DOHH2 (cell line): ENCODE measurements at regions not wholly inside any gene's neighbourhood (a gene's known extent, or its start where the extent isn't known, plus 50 kb on each side); places are given as distances from the start of the nearest gene placed in this dataset.

Experiments
- H3F3A ChIP-seq: fragments of 200-600 bp; sonication (generic), shearing (Covaris generic); 2 replicates; pipeline ENCODE4 v1.6.0; 2016; ENCODE audit warnings: antibody characterized with exemption, mild to moderate bottlenecking; ENCODE audit not compliant: control insufficient read depth, insufficient read depth
- H3K27ac ChIP-seq: fragments of 200-600 bp; sonication (generic); 2 replicates; pipeline ENCODE4 v1.5.1; 2014; ENCODE audit warnings: low read depth, mild to moderate bottlenecking, low read length, moderate library complexity
- H3K27me3 ChIP-seq: fragments of 200-600 bp; sonication (generic); 2 replicates; pipeline ENCODE4 v1.6.1; 2014; ENCODE audit warnings: mild to moderate bottlenecking, low read length, mixed read lengths; ENCODE audit not compliant: control insufficient read depth
- H3K36me3 ChIP-seq: fragments of 200-600 bp; sonication (generic); 2 replicates; pipeline ENCODE4 v1.6.1; 2014; ENCODE audit warnings: mild to moderate bottlenecking, low read length, moderate library complexity, mixed read lengths; ENCODE audit not compliant: control insufficient read depth
- H3K4me1 ChIP-seq: fragments of 200-600 bp; sonication (generic); 2 replicates; pipeline ENCODE4 v1.6.1; 2014; ENCODE audit warnings: mild to moderate bottlenecking, low read length, mixed read lengths; ENCODE audit not compliant: control insufficient read depth
- H3K4me2 ChIP-seq: fragments of 200-600 bp; sonication (generic); 2 replicates; pipeline ENCODE4 v1.6.0; 2014; ENCODE audit warnings: mild to moderate bottlenecking, low read length, moderate library complexity
- H3K4me3 ChIP-seq: fragments of 200-600 bp; sonication (generic); 2 replicates; pipeline ENCODE4 v1.5.1; 2014; ENCODE audit warnings: mild to moderate bottlenecking, low read length, mixed read lengths
- H3K79me2 ChIP-seq: fragments of 200-600 bp; sonication (generic); 2 replicates; pipeline ENCODE4 v1.6.1; 2014; ENCODE audit warnings: mild to moderate bottlenecking, low read length, mixed read lengths; ENCODE audit not compliant: control insufficient read depth
- H3K9me2 ChIP-seq: fragments of 200-600 bp; sonication (generic); replicated peaks from 2 replicates; pipeline ENCODE4 v1.6.1; 2014; ENCODE audit warnings: mild to moderate bottlenecking, low read length, mixed read lengths; ENCODE audit not compliant: control insufficient read depth
- H3K9me3 ChIP-seq: fragments of 200-600 bp; sonication (generic); 2 replicates; pipeline ENCODE4 v1.6.1; 2014; ENCODE audit warnings: antibody characterized with exemption, low read length, mixed read lengths; ENCODE audit not compliant: control insufficient read depth, insufficient read depth
- H4K20me1 ChIP-seq: fragments of 200-600 bp; sonication (generic); 2 replicates; pipeline ENCODE4 v1.6.0; 2014; ENCODE audit warnings: low read depth, mild to moderate bottlenecking, antibody characterized with exemption, low read length, moderate library complexity; ENCODE audit not compliant: control insufficient read depth, insufficient read depth
- EZH2phosphoT487 ChIP-seq: fragments of 200-600 bp; sonication (generic); IDR thresholded peaks from 2 replicates; pipeline ENCODE4 v1.6.1; 2017; ENCODE audit warnings: borderline replicate concordance, mild to moderate bottlenecking, antibody characterized with exemption, low read length, moderate library complexity, mixed read lengths
- TF ChIP-seq, protein P1 (sequence below): fragments of 200-600 bp; sonication (generic); IDR thresholded peaks from one replicate; pipeline ENCODE4 v1.5.1; 2014; ENCODE audit warnings: antibody characterized with exemption, mild to moderate bottlenecking, low read depth, low read length; ENCODE audit not compliant: poor library complexity, severe bottlenecking

DNA sequence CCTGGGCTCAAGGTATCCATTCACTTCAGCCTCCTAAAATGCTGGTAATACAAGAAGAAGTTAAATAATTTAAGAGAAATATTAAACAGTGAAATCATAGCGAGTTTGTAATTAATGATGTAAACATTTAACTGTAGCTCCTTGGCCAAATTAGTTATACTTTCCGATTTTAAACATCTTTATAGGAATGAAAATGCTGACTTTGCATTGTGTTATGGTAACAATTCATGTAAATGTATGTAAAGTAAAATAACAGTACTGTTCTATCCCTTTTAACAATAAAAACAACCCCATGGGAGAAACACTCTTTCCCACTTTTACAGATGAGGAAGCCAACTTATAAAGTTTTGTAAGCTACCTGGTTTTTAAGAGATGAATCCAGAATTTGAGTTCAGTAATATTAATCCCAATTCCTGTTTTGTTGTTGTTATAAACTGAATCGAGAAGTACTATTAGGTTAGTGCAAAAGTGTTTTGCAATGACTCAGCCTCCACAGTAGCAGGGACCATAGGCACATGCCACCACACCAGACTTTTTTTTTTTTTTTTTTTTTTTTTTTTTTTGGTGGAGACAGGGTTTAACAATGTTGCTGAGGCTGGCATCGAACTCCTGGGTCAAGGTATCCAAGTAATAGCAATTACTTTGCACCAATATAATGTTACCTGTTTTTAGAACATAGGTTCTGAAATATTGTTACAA lies 1360.4 kb downstream of the BRINP3 start:
- TF ChIP-seq EZH2phosphoT487: no peak
- TF ChIP-seq, protein P1, sequence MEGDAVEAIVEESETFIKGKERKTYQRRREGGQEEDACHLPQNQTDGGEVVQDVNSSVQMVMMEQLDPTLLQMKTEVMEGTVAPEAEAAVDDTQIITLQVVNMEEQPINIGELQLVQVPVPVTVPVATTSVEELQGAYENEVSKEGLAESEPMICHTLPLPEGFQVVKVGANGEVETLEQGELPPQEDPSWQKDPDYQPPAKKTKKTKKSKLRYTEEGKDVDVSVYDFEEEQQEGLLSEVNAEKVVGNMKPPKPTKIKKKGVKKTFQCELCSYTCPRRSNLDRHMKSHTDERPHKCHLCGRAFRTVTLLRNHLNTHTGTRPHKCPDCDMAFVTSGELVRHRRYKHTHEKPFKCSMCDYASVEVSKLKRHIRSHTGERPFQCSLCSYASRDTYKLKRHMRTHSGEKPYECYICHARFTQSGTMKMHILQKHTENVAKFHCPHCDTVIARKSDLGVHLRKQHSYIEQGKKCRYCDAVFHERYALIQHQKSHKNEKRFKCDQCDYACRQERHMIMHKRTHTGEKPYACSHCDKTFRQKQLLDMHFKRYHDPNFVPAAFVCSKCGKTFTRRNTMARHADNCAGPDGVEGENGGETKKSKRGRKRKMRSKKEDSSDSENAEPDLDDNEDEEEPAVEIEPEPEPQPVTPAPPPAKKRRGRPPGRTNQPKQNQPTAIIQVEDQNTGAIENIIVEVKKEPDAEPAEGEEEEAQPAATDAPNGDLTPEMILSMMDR: no peak
- no peaks in the 10 kb centered on the region for H3K79me2 ChIP-seq
- H3K4me3 ChIP-seq: no peak overlapping the region
- H3K4me1 ChIP-seq: no peaks in the 10 kb centered on the region
- H3K4me2 ChIP-seq: no peak overlapping the region
- H3K27ac ChIP-seq: no peak overlapping the region
- H3F3A ChIP-seq: no peaks in the 10 kb centered on the region
- H3K9me3 ChIP-seq: no peaks in the 10 kb centered on the region
- no peaks in the 10 kb centered on the region for H4K20me1 ChIP-seq
- H3K9me2 ChIP-seq: no peaks in the 10 kb centered on the region
- H3K36me3 ChIP-seq: no peaks in the 10 kb centered on the region
- no peaks in the 10 kb centered on the region for H3K27me3 ChIP-seq

DNA sequence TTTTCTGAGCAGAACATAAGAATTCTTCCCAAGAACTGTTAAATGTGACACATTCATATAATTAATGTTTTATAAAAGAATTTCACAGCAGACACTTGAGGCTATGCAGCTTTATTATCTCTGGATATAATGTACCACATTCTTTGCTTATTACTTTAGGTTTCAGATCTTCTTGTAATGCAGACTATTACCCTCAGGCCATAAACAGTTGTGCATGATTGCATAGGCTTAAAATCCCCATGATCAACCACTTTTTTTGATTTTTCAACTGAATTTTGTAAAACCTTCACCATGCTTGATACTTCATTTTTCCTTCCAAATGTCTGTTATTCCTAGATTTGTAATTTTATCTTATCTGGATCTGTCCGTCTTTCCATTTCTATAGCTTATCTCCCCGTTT lies 1355.7 kb downstream of the BRINP3 start:
- Histone ChIP-seq H3K4me3 (no peak overlapping the region), H4K20me1 (no peaks in the 10 kb centered on the region), H3K9me2 (no peaks in the 10 kb centered on the region), H3K27me3 (no peaks in the 10 kb centered on the region), H3K9me3 (no peaks in the 10 kb centered on the region), H3K36me3 (no peaks in the 10 kb centered on the region), H3K79me2 (no peaks in the 10 kb centered on the region), H3K4me1 (no peaks in the 10 kb centered on the region), H3K27ac (no peak overlapping the region), H3F3A (no peaks in the 10 kb centered on the region), H3K4me2 (no peak overlapping the region)
- TF ChIP-seq, protein P1: no peak
- TF ChIP-seq EZH2phosphoT487: no peak

DNA sequence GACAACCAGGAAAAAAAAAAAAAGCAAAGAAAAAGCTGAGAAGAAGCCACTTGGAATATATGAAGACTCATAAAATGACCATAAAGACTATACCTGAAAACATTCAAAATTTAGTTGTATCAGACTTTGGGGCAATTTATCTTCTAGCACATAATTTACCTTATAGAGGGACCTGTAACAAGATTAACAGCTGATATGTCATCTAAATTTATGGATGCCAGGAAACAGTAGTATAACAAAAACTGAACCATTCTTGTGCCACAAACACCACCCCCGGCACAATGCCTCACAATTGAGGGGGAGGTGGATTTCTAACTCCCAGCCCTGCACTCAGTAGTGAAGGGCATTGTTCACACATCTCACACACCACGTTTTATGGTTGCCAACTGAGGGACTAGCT lies 1352.0 kb downstream of the BRINP3 start:
- H3K27ac ChIP-seq: no peak overlapping the region
- H3F3A ChIP-seq: no peaks in the 10 kb centered on the region
- H4K20me1 ChIP-seq: no peaks in the 10 kb centered on the region
- no peaks in the 10 kb centered on the region for H3K4me1 ChIP-seq
- H3K36me3 ChIP-seq: no peaks in the 10 kb centered on the region
- no peaks in the 10 kb centered on the region for H3K9me2 ChIP-seq
- no peaks in the 10 kb centered on the region for H3K9me3 ChIP-seq
- TF ChIP-seq, protein P1: no peak
- TF ChIP-seq EZH2phosphoT487: no peak
- H3K27me3 ChIP-seq: no peaks in the 10 kb centered on the region
- no peak overlapping the region for H3K4me2 ChIP-seq
- H3K79me2 ChIP-seq: no peaks in the 10 kb centered on the region
- no peak overlapping the region for H3K4me3 ChIP-seq
